ENCODE measurements at regions not wholly inside any gene's neighbourhood (a gene's known extent, or its start where the extent isn't known, plus 50 kb on each side); places are given as distances from the start of the nearest gene placed in this dataset.

- H3K36me3 ChIP-seq, result no peaks in the 10 kb centered on the region
- no peaks in the 10 kb centered on the region for H3K4me1 ChIP-seq
- H3K9me3 ChIP-seq, result no peaks in the 10 kb centered on the region
- no peaks in the 10 kb centered on the region for H3K27me3 ChIP-seq
- TF ChIP-seq CTCF (IDR thresholded peaks at IDR 0.05; ENCODE audit: low read depth, low read length), result no peak
- DNase-seq, result no peak
- H3K4me3 ChIP-seq (ENCODE audit: low read depth, low read length), result no peak overlapping the region
Observed at GRCh38 chr18:22080035-22080434, 89.4 kb upstream of the GATA6 start.

- no peak for TF ChIP-seq CTCF (IDR thresholded peaks at IDR 0.05; ENCODE audit: low read depth, low read length)
- no peaks in the 10 kb centered on the region for H3K27me3 ChIP-seq
Observed at GRCh38 chr18:22082408-22082807, 87.0 kb upstream of the GATA6 start.

GRCh38 chr18:22084547-22084946 lies 84.8 kb upstream of the GATA6 start:
- no peak for DNase-seq
- no peaks in the 10 kb centered on the region for H3K27me3 ChIP-seq
- TF ChIP-seq CTCF (IDR thresholded peaks at IDR 0.05; ENCODE audit: low read depth, low read length), result no peak
- no peaks in the 10 kb centered on the region for H3K4me1 ChIP-seq
- H3K9me3 ChIP-seq, result no peaks in the 10 kb centered on the region
- H3K36me3 ChIP-seq, result no peaks in the 10 kb centered on the region
- no peak overlapping the region for H3K4me3 ChIP-seq (ENCODE audit: low read depth, low read length)

More at GRCh38 chr18:22082408-22082807, 87.0 kb upstream of the GATA6 start:
- Histone ChIP-seq H3K4me3 (ENCODE audit: low read depth, low read length) (no peak overlapping the region), H3K4me1 (no peaks in the 10 kb centered on the region), H3K9me3 (no peaks in the 10 kb centered on the region), H3K36me3 (no peaks in the 10 kb centered on the region)
- no peak for DNase-seq

- TF ChIP-seq CTCF (IDR thresholded peaks at IDR 0.05; ENCODE audit: low read depth, low read length), result no peak
- H3K4me1 ChIP-seq, result no peaks in the 10 kb centered on the region
- no peaks in the 10 kb centered on the region for H3K36me3 ChIP-seq
- H3K4me3 ChIP-seq (ENCODE audit: low read depth, low read length), result no peak overlapping the region
- H3K27me3 ChIP-seq, result no peaks in the 10 kb centered on the region
- no peaks in the 10 kb centered on the region for H3K9me3 ChIP-seq
- DNase-seq, result no peak
Observed at GRCh38 chr18:22086973-22087372, 82.4 kb upstream of the GATA6 start.

GRCh38 chr18:22088029-22088428 lies 81.4 kb upstream of the GATA6 start:
- no peak for DNase-seq
- Histone ChIP-seq H3K27me3 (no peaks in the 10 kb centered on the region), H3K4me3 (ENCODE audit: low read depth, low read length) (no peak overlapping the region), H3K9me3 (no peaks in the 10 kb centered on the region), H3K36me3 (no peaks in the 10 kb centered on the region), H3K4me1 (no peaks in the 10 kb centered on the region)
- no peak for TF ChIP-seq CTCF (IDR thresholded peaks at IDR 0.05; ENCODE audit: low read depth, low read length)

- TF ChIP-seq CTCF (IDR thresholded peaks at IDR 0.05; ENCODE audit: low read depth, low read length), result no peak
- no peaks in the 10 kb centered on the region for H3K36me3 ChIP-seq
- DNase-seq, result no peak
- H3K4me1 ChIP-seq, result no peaks in the 10 kb centered on the region
- H3K4me3 ChIP-seq (ENCODE audit: low read depth, low read length), result no peak overlapping the region
- H3K9me3 ChIP-seq, result no peaks in the 10 kb centered on the region
- no peaks in the 10 kb centered on the region for H3K27me3 ChIP-seq
Observed at GRCh38 chr18:22088996-22089640, 80.3 kb upstream of the GATA6 start.
